HG03139 (cell line): ENCODE measurements at regions not wholly inside any gene's neighbourhood (a gene's known extent, or its start where the extent isn't known, plus 50 kb on each side); places are given as distances from the start of the nearest gene placed in this dataset.
"Not testable (repeated sequence)": the region's sequence is repeated elsewhere in the genome, so short reads cannot be mapped to it uniquely, and the experiment has no call there.

Experiments
- ATAC-seq: cut with Tn5 transposase; IDR thresholded peaks from one replicate; pipeline ENCODE4 v1.9.1; 2021; ENCODE audit not compliant: unreplicated experiment

- ATAC-seq, result no peak
Observed at GRCh38 chr2:8489751-8490150, 192.1 kb upstream of the ID2 start.

- ATAC-seq, result no peak
Observed at GRCh38 chr2:8490166-8490721, 191.6 kb upstream of the ID2 start.

GRCh38 chr2:8491296-8492027 is 190.4 kb upstream of the ID2 start:
- no peak for ATAC-seq

- no peak for ATAC-seq
Observed at GRCh38 chr2:8494151-8494550, 187.7 kb upstream of the ID2 start.

GRCh38 chr2:8494589-8494988 is 187.3 kb upstream of the ID2 start:
- no peak for ATAC-seq

GRCh38 chr2:8495189-8495989 is 186.5 kb upstream of the ID2 start:
- no peak for ATAC-seq

- no peak for ATAC-seq
Observed at GRCh38 chr2:8496079-8496478, 185.8 kb upstream of the ID2 start.

GRCh38 chr2:8496617-8497016 is 185.2 kb upstream of the ID2 start:
- ATAC-seq, result no peak

- ATAC-seq, result no peak
Observed at GRCh38 chr2:8498994-8499393, 182.9 kb upstream of the ID2 start.

- ATAC-seq, result no peak
Observed at GRCh38 chr2:8500124-8501054, 181.5 kb upstream of the ID2 start.

- ATAC-seq, result no peak
Observed at GRCh38 chr2:8501061-8501720, 180.7 kb upstream of the ID2 start.

- no peak for ATAC-seq
Observed at GRCh38 chr2:8502316-8502715, 179.5 kb upstream of the ID2 start.

GRCh38 chr2:8505311-8505920 is 176.4 kb upstream of the ID2 start:
- no peak for ATAC-seq

GRCh38 chr2:8506746-8507145 is 175.1 kb upstream of the ID2 start:
- ATAC-seq, result no peak

- no peak for ATAC-seq
Observed at GRCh38 chr2:8508766-8509165, 173.1 kb upstream of the ID2 start.

GRCh38 chr2:8509621-8510020 is 172.2 kb upstream of the ID2 start:
- no peak for ATAC-seq

GRCh38 chr2:8510055-8510454 is 171.8 kb upstream of the ID2 start:
- ATAC-seq, result not testable (repeated sequence)

GRCh38 chr2:8510519-8510918 is 171.3 kb upstream of the ID2 start:
- ATAC-seq, result no peak

- ATAC-seq, result no peak
Observed at GRCh38 chr2:8511868-8512612, 169.8 kb upstream of the ID2 start.
